CD14-positive monocyte (primary cell): ENCODE measurements at regions not wholly inside any gene's neighbourhood (a gene's known extent, or its start where the extent isn't known, plus 50 kb on each side); places are given as distances from the start of the nearest gene placed in this dataset.

Experiments used
- DNase-seq, 3 donors: peaks; one replicate each; pipeline ENCODE4 v3.0.0-alpha.2; 2011 to 2022
- H2AFZ ChIP-seq: 2 replicates; pipeline ENCODE4 v1.6.0; 2012; ENCODE audit warnings: mild to moderate bottlenecking, low read depth, low read length, inconsistent platforms; ENCODE audit not compliant: insufficient read depth, poor library complexity, severe bottlenecking
- H3K27ac ChIP-seq, 2 donors: 1 replicate in 1 of 2; 2 replicates in 1 of 2; pipeline ENCODE4 v1.5.1; 2012 to 2013; ENCODE audit warnings: low read length in 2 of 2, control low read depth in 1 of 2, inconsistent platforms in 1 of 2, low read depth in 1 of 2, mild to moderate bottlenecking in 1 of 2
- H3K27me3 ChIP-seq, 2 donors: one replicate each; pipeline versions ENCODE4 v1.6.0 to v1.6.1; 2011 to 2013; ENCODE audit warnings: low read length in 2 of 2; ENCODE audit not compliant: control insufficient read depth in 2 of 2, insufficient read depth in 2 of 2
- H3K36me3 ChIP-seq, 2 donors: replicated peaks in 1 of 2; 1 replicate in 1 of 2; 2 replicates in 1 of 2; pipeline versions ENCODE4 v1.5.1 to v1.6.1; 2012 to 2013; ENCODE audit warnings: low read length in 2 of 2, control low read depth in 1 of 2, inconsistent platforms in 1 of 2, mild to moderate bottlenecking in 1 of 2; ENCODE audit not compliant: insufficient read depth in 2 of 2, control insufficient read depth in 1 of 2
- H3K4me1 ChIP-seq, 2 donors: 1 replicate in 1 of 2; 2 replicates in 1 of 2; pipeline versions ENCODE4 v1.5.1 to v1.6.1; 2012 to 2013; ENCODE audit warnings: low read length in 2 of 2, control low read depth in 1 of 2, inconsistent platforms in 1 of 2, mild to moderate bottlenecking in 1 of 2, moderate library complexity in 1 of 2; ENCODE audit not compliant: insufficient read depth in 2 of 2, control insufficient read depth in 1 of 2
- H3K4me2 ChIP-seq: replicated peaks from 2 replicates; pipeline ENCODE3; 2012; ENCODE audit warnings: low read length, moderate library complexity, mild to moderate bottlenecking; ENCODE audit not compliant: poor library complexity, severe bottlenecking; ENCODE audit errors: extremely low read depth
- H3K4me3 ChIP-seq, 3 experiments: fragments of 200-600 bp in 1 of 3; sonication (generic) in 1 of 3; replicated peaks in 1 of 3; 1 replicate in 2 of 3; 2 replicates in 1 of 3; pipeline ENCODE4 v1.5.1; 2011 to 2013; ENCODE audit warnings: low read length in 3 of 3, mild to moderate bottlenecking in 3 of 3, control low read depth in 2 of 3, low read depth in 2 of 3, inconsistent platforms in 1 of 3, moderate library complexity in 1 of 3
- H3K79me2 ChIP-seq: 2 replicates; pipeline ENCODE4 v1.6.0; 2012; ENCODE audit warnings: mild to moderate bottlenecking, control low read depth, inconsistent platforms, low read length, moderate library complexity; ENCODE audit not compliant: insufficient read depth
- H3K9ac ChIP-seq: 2 replicates; pipeline ENCODE4 v1.6.0; 2017; ENCODE audit warnings: low read length, mild to moderate bottlenecking; ENCODE audit not compliant: insufficient read depth, poor library complexity, severe bottlenecking
- H3K9me3 ChIP-seq, 2 donors: replicated peaks in 1 of 2; 1 replicate in 1 of 2; 2 replicates in 1 of 2; pipeline versions ENCODE4 v1.5.1 to v1.6.1; 2012 to 2013; ENCODE audit warnings: low read length in 2 of 2, control low read depth in 1 of 2; ENCODE audit not compliant: control insufficient read depth in 1 of 2, insufficient read depth in 1 of 2
- H4K20me1 ChIP-seq: 2 replicates; pipeline ENCODE4 v1.6.0; 2012; ENCODE audit warnings: mild to moderate bottlenecking, low read length, control low read depth, moderate library complexity; ENCODE audit not compliant: insufficient read depth
- H3K27ac Mint-ChIP-seq, 7 donors: one replicate each; pipeline ENCODE4 v1.8.0; 2020; ENCODE audit warnings: mild to moderate bottlenecking in 7 of 7, mixed read lengths in 7 of 7, moderate library complexity in 6 of 7, inconsistent platforms in 2 of 7
- H3K27me3 Mint-ChIP-seq, 3 donors: one replicate each; pipeline ENCODE4 v1.8.0; 2021 to 2022; ENCODE audit warnings: low read depth in 3 of 3, mild to moderate bottlenecking in 3 of 3, mixed read lengths in 3 of 3, moderate library complexity in 3 of 3, inconsistent platforms in 1 of 3
- H3K36me3 Mint-ChIP-seq, 2 donors: one replicate each; pipeline ENCODE4 v1.8.0; 2020; ENCODE audit warnings: mixed read lengths in 2 of 2, inconsistent platforms in 1 of 2, mild to moderate bottlenecking in 1 of 2
- H3K4me1 Mint-ChIP-seq: one replicate; pipeline ENCODE4 v1.8.0; 2020; ENCODE audit warnings: mild to moderate bottlenecking, mixed read lengths
- H3K4me3 Mint-ChIP-seq, 2 donors: one replicate each; pipeline ENCODE4 v1.8.0; 2020; ENCODE audit warnings: mild to moderate bottlenecking in 2 of 2, mixed read lengths in 2 of 2, moderate library complexity in 1 of 2
- H3K9me3 Mint-ChIP-seq, 7 donors: one replicate each; pipeline ENCODE4 v1.8.0; 2020 to 2022; ENCODE audit warnings: mixed read lengths in 7 of 7, mild to moderate bottlenecking in 6 of 7, moderate library complexity in 6 of 7, inconsistent platforms in 2 of 7
- WGBS: methylation state at CpG from one replicate; pipeline ENCODE4 v1.1.5; 2013; ENCODE audit warnings: missing lambda C conversion rate; ENCODE audit not compliant: insufficient coverage; 5-methylcytosine and 5-hydroxymethylcytosine counted together
- intact Hi-C, 2 donors: fragments of 100-400 bp; cut with micrococcal nuclease; formaldehyde crosslinking; loops; one replicate each; pipeline versions ENCODE4 v1.15.0 to v1.15.1; 2023
- TF ChIP-seq, protein P1 (sequence below): fragments of 200-600 bp; IDR thresholded peaks from one replicate; pipeline ENCODE4 v1.8.0; 2022; ENCODE audit warnings: antibody characterized with exemption, mild to moderate bottlenecking

GRCh38 chr6:102907181-102907580 lies 1513.7 kb downstream of the GRIK2 start:
- Histone ChIP-seq H3K9ac (no peak overlapping the region), H3K27me3 (no peaks in the 10 kb centered on the region), H3K79me2 (no peaks in the 10 kb centered on the region), H2AFZ (no peak overlapping the region), H3K4me3 (no peak overlapping the region), H4K20me1 (no peaks in the 10 kb centered on the region), H3K4me2 (no peak overlapping the region), H3K27ac (no peak overlapping the region), H3K36me3 (no peaks in the 10 kb centered on the region), H3K4me1 (no peaks in the 10 kb centered on the region), H3K9me3 (peaks cover 7 to 19% of the 10 kb centered on the region in 2 donors)
- intact Hi-C loops: no loop called here
- H3K4me3 Mint-ChIP-seq: no peak overlapping the region
- no peaks in the 10 kb centered on the region for H3K36me3 Mint-ChIP-seq
- no peak overlapping the region for H3K27ac Mint-ChIP-seq
- no peak for DNase-seq
- H3K27me3 Mint-ChIP-seq: no peaks in the 10 kb centered on the region
- 100% methylated on average over 1 of the region's 6 CpGs for WGBS
- no peaks in the 10 kb centered on the region for H3K4me1 Mint-ChIP-seq
- H3K9me3 Mint-ChIP-seq: peaks cover 3 to 18% (median 11%) of the 10 kb centered on the region in 7 donors
- TF ChIP-seq, protein P1, sequence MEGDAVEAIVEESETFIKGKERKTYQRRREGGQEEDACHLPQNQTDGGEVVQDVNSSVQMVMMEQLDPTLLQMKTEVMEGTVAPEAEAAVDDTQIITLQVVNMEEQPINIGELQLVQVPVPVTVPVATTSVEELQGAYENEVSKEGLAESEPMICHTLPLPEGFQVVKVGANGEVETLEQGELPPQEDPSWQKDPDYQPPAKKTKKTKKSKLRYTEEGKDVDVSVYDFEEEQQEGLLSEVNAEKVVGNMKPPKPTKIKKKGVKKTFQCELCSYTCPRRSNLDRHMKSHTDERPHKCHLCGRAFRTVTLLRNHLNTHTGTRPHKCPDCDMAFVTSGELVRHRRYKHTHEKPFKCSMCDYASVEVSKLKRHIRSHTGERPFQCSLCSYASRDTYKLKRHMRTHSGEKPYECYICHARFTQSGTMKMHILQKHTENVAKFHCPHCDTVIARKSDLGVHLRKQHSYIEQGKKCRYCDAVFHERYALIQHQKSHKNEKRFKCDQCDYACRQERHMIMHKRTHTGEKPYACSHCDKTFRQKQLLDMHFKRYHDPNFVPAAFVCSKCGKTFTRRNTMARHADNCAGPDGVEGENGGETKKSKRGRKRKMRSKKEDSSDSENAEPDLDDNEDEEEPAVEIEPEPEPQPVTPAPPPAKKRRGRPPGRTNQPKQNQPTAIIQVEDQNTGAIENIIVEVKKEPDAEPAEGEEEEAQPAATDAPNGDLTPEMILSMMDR: no peak

- Histone ChIP-seq H3K36me3 (no peaks in the 10 kb centered on the region), H3K9me3 (peaks cover 12 to 14% of the 10 kb centered on the region in 2 donors), H3K4me2 (no peak overlapping the region), H3K4me3 (no peak overlapping the region), H3K4me1 (no peaks in the 10 kb centered on the region), H2AFZ (no peak overlapping the region), H3K79me2 (no peaks in the 10 kb centered on the region), H3K27ac (no peak overlapping the region), H3K27me3 (no peaks in the 10 kb centered on the region), H3K9ac (no peak overlapping the region), H4K20me1 (no peaks in the 10 kb centered on the region)
- H3K4me3 Mint-ChIP-seq: no peak overlapping the region
- peaks cover 0 to 2% (median 0%) of the 10 kb centered on the region in 3 donors for H3K27me3 Mint-ChIP-seq
- H3K4me1 Mint-ChIP-seq: no peaks in the 10 kb centered on the region
- peaks cover 7 to 19% (median 10%) of the 10 kb centered on the region in 7 donors for H3K9me3 Mint-ChIP-seq
- no peak for DNase-seq
- no CpG with 5 or more reads among the region's 1 CpG for WGBS
- no peak overlapping the region for H3K27ac Mint-ChIP-seq
- no peaks in the 10 kb centered on the region for H3K36me3 Mint-ChIP-seq
- TF ChIP-seq, protein P1: no peak
- intact Hi-C loops: no loop called here
These were observed 1509.0 kb downstream of the GRIK2 start for GRCh38 chr6:102902471-102902870.
